ENCODE measurements at regions not wholly inside any gene's neighbourhood (a gene's known extent, or its start where the extent isn't known, plus 50 kb on each side); places are given as distances from the start of the nearest gene placed in this dataset.
"Not testable (repeated sequence)": the region's sequence is repeated elsewhere in the genome, so short reads cannot be mapped to it uniquely, and the experiment has no call there.

GRCh38 chr14:103267226-103267910 lies 66.7 kb upstream of the EIF5 start:
- no peak for DNase-seq (ENCODE audit: low read depth)

GRCh38 chr14:103271189-103271588 lies 62.8 kb upstream of the EIF5 start:
- DNase-seq (ENCODE audit: low read depth) = no peak

- no peak for DNase-seq (ENCODE audit: low read depth)
Observed at GRCh38 chr14:103273145-103273744, 60.8 kb upstream of the EIF5 start.

GRCh38 chr14:103273745-103274615 lies 60.1 kb upstream of the EIF5 start:
- no peak for DNase-seq (ENCODE audit: low read depth)

GRCh38 chr14:103275000-103275399 lies 59.0 kb upstream of the EIF5 start:
- no peak for DNase-seq (ENCODE audit: low read depth)

GRCh38 chr14:103277931-103278330 lies 56.1 kb upstream of the EIF5 start:
- DNase-seq (ENCODE audit: low read depth) = no peak

- no peak for DNase-seq (ENCODE audit: low read depth)
Observed at GRCh38 chr14:103279142-103280025, 54.7 kb upstream of the EIF5 start.

GRCh38 chr14:103280278-103280928 lies 53.6 kb upstream of the EIF5 start:
- DNase-seq (ENCODE audit: low read depth) = no peak

- DNase-seq (ENCODE audit: low read depth) = no peak
Observed at GRCh38 chr14:103281496-103282231, 52.4 kb upstream of the EIF5 start.

- DNase-seq (ENCODE audit: low read depth) = not testable (repeated sequence)
Observed at GRCh38 chr14:103282309-103282708, 51.7 kb upstream of the EIF5 start.

GRCh38 chr14:103282932-103283331 lies 51.1 kb upstream of the EIF5 start:
- no peak for DNase-seq (ENCODE audit: low read depth)

- no peak for DNase-seq (ENCODE audit: low read depth)
Observed at GRCh38 chr14:103283916-103284315, 50.1 kb upstream of the EIF5 start.
